ENCODE measurements at regions not wholly inside any gene's neighbourhood (a gene's known extent, or its start where the extent isn't known, plus 50 kb on each side); places are given as distances from the start of the nearest gene placed in this dataset.

DNA sequence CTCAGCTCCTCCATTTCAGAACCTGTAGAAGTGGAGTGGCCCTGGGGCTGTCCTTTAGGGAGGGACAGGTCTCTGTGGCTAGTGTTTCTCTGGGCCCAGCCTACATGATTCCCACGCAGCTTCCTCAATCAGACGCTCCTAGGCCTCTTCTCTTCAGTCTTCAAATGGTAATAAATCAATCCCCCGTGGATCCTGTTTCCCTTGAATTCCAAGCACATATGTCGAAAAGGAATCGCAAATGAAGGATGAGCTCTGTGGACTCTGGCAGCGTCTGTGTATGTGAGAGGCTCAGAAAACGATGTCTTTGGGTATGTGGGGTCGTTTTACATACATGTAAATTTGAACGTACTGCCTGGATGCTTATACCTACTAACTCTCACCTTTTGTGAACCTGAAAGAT lies 98.5 kb upstream of the ST8SIA3 start:
- TF ChIP-seq CTCF (IDR thresholded peaks at IDR 0.05) (no peak), EZH2 (IDR thresholded peaks at IDR 0.05; ENCODE audit: borderline replicate concordance, insufficient read depth, low read depth, low read length, poor library complexity, severe bottlenecking) (no peak)
